Inflammatory macrophage (primary cell): ENCODE measurements at regions not wholly inside any gene's neighbourhood (a gene's known extent, or its start where the extent isn't known, plus 50 kb on each side); places are given as distances from the start of the nearest gene placed in this dataset.

Source experiments
- DNase-seq, 2 donors: peaks; one replicate each; pipeline ENCODE4 v3.0.0-alpha.2; 2020 to 2022

GRCh38 chr4:28341784-28342183 lies 1481.1 kb downstream of the STIM2 start:
- DNase-seq = no peak

DNA sequence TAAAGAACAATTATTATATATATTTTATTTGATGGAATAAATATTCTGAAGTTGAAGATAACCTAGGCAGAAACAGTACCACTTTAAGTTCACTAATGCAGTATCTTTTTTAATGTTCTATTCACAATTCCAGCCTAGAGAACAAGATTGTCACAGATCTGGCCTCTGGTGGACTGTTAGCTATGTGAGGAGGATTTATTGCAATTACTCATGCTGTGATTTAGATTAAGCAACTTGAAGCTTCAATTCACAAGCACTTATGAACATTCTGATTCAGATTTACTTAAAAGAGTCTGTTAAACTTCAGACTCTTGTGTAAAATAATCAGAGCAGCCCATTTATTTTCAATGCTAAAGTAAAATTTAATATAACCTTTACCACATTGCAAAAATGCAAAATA lies 1489.8 kb downstream of the STIM2 start:
- DNase-seq = no peak

DNA sequence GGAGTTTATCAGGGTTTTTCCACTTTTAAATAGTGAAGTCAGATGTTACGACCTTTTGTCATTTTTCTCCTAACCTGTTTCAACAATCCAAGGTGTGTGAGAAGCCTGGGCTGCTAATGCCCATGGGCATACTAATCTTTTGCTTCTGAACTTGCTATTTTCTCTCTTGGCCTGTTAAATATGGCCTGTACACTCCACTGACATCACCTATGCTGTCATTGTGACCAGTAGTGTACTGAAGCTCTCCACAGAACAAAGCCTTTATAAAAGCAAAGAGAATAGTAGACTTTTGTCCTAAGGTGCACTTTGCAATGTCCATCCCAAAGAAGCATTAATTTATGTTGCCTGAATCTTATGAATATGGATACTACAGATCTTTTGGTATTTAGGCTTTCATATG lies 1490.5 kb downstream of the STIM2 start:
- no peak for DNase-seq

- no peak for DNase-seq
Observed at GRCh38 chr4:28351826-28352225, 1491.2 kb downstream of the STIM2 start.

DNA sequence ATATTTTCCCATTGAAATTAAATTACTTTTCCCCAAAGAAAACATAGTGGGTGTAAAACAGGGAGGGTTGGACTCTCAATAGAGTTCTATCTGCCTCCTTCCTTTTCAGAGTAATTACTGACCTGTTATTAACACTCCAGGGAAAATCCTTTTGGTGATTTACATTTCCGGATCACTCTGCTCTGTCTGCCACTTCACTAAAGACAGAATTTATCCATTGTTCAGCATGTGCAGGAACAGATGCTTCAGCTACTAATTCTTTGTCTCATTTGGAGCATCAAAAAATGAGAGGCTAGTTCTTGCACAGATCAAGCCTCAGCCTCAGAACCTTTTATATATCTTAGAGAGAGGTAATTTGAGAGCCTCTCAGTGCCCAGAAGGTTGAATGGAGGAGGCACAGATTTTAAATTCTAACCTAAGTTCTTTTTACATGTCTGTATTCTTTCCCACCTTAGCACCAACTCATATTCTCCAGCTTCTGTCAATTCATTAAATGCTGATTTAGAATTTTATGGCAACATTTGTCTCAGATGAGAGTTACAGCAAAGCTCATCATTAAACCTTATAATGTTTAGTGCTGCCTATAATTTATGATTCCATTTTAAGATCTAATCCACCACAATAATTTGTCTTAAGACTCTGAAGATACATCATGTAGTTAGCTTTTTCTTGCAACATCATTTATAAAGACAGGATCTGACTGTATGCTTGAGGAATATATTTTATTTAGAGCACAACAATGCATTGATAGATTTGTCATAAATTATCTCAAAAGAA lies 1494.4 kb downstream of the STIM2 start:
- no peak for DNase-seq

- no peak for DNase-seq
Observed at GRCh38 chr4:28357990-28358389, 1497.3 kb downstream of the STIM2 start.

- no peak for DNase-seq
Observed at GRCh38 chr4:28358606-28359005, 1498.0 kb downstream of the STIM2 start.

GRCh38 chr4:28360681-28361080 lies 1500.0 kb downstream of the STIM2 start:
- DNase-seq = no peak

DNA sequence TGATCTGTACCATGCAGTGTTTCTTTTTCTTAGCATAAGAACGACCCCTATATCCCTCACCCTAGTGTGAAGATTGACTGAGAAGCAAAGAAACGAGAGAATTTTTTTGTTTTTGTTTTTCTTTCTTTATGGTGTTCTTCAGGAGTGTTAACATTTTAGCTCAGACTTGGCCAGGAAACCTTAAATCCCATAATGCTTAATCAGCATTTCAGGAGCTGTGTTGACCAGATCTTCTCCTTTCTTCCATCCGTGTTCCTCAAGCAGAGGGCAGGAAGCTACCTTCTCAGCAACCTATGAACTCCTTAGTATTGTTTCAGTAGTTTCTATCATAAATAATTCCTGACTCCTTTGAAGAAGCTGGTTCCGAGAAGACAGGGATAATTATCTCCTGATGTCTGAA lies 1501.5 kb downstream of the STIM2 start:
- no peak for DNase-seq

DNA sequence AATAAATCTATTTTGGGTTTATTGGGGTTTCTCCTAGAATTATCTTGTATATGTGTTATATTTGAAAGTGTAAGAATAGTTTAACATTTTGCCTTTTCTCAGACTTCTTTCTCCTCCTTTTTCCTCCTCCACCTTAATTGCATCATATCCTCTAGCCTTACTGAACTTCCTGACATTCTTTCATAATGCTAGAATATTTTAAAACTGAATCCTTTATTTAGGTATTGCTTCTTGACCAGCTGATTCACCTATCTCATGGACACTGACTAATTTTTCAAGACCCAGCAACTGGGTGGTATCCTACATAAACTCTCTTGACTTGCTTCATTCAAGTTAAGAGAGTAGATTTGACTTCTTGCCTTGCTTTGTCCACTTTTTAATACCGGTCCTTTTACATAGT lies 1508.9 kb downstream of the STIM2 start:
- DNase-seq = no peak

GRCh38 chr4:28373191-28373590 lies 1512.5 kb downstream of the STIM2 start:
- DNase-seq = no peak

DNA sequence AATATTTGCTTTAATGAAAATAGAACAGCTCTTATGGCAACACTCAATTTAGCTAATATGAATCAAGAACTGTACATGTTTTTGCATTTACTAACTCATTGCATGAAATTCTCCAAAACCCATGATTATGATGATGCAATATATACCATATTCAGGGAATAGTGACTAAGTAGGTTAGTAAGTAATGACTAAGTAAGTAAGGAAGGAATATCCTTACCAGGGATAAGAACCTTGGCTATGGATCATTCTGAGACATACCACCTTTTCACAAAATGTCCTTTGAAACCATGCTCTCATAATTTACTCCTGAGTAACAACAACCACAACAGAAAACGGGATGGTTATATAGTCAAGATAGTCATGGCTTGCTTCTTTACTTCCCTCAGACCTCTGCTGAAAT lies 1513.0 kb downstream of the STIM2 start:
- DNase-seq = no peak

DNA sequence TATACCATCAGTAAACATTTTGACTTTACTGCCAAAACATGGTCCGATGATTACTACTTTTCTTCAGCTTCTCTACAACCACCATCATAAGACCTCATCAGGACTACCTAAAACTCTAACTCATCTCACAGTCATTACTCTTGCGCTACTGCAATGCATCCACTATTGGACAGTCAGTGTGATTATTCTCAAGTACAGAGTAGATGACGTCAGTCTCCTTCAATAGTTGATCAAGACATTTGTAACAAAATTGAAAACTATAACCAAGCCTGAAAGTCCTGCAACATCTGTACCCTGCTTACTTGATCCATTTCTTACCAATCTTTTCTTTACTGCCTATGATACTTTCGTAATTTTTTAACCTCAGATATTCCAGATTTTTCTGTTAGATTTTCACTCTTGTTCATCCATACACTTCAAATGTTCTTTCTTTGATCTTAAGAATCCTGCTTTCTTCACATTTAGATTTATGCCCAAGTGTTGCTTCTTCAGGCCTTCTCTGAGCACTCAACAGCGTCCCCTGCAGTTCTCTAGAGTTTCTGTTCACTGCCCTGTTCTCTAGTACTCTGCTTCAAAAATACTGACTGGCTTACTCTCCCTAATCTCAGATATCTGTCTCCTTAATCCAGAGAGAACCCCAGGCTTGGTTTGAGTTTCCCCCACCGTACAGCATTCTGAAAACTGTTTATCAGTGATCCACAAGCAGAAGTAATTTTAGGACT lies 1517.6 kb downstream of the STIM2 start:
- no peak for DNase-seq

DNA sequence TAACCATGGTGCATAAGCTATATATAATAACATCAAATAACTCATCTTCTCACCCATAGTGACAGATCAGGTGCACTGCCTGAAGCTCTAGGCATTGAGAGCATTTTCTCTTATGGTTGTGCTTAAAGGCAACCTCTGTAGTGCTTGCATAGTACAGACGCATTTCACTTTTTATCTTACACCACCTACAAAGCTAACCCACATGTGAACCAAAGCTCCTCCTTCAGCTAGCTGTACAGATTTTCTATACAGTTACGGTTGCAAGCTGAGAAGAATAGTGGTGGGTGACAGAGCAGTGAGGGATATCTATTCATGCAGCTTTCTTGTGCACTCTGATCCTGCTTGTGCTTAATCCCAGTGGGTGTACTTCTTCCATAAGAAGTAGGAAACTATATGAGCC lies 1525.2 kb downstream of the STIM2 start:
- DNase-seq = no peak

DNA sequence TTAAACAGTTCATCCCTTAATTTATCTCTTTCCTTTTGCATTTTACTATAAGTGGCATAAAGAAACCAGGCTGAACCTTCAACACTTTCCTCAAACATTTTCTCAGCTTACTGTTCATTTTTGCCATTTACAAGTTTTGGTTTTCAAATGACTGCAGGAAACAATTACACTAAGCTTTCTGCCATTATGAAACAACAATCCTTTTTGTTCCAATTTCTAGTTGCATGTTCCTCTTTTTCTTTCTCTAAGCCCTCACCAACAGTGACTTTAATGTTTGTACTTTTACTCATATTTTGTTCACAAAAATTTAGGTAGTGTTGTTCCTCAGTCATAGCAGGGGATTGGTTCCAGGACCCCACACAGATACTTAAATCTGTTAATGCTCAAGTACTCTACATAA lies 1526.1 kb downstream of the STIM2 start:
- no peak for DNase-seq

GRCh38 chr4:28388471-28388870 lies 1527.8 kb downstream of the STIM2 start:
- DNase-seq = no peak

- DNase-seq = no peak
Observed at GRCh38 chr4:28391877-28392276, 1531.2 kb downstream of the STIM2 start.

- DNase-seq = no peak
Observed at GRCh38 chr4:28402751-28403150, 1542.1 kb downstream of the STIM2 start.

GRCh38 chr4:28421221-28421620 lies 1560.6 kb downstream of the STIM2 start:
- DNase-seq = no peak

GRCh38 chr4:28426251-28426650 lies 1565.6 kb downstream of the STIM2 start:
- no peak for DNase-seq

- DNase-seq = no peak
Observed at GRCh38 chr4:28427306-28428085, 1566.9 kb downstream of the STIM2 start.

DNA sequence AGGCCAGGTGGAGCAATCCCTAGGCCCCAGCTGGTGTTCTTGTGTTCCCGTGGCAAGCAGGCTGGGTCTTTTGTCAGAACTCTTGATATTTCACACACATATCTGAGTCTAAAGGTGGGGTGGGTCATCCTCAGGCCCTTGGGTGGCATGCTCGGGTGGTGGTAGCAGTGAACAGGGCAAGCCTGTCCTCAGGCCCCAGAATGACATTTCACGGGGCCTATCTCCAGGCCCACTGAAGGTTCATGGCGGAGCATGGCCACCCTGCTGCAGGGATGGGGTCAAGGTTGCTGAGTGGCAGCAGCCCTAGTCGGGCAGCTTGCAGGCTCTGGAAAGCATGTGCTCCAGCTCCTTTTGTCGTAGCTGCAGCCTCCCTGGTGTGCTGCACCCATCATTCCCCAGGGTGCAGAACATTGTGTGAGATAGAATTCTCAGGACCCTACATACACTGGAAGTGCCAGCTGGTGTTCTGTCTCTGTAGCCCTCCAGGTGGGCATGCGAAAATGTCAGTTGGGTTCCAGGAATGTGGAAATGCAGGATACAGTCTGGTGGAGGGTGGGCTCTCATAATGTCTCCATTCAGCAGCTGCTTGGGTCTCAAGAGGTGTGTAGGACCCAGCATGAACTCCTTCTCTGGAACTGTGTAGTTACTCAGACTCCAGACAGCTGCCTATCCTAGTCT lies 1571.8 kb downstream of the STIM2 start:
- DNase-seq = no peak

- no peak for DNase-seq
Observed at GRCh38 chr4:28435314-28435713, 1574.7 kb downstream of the STIM2 start.
